ENCODE measurements at regions not wholly inside any gene's neighbourhood (a gene's known extent, or its start where the extent isn't known, plus 50 kb on each side); places are given as distances from the start of the nearest gene placed in this dataset.

DNA sequence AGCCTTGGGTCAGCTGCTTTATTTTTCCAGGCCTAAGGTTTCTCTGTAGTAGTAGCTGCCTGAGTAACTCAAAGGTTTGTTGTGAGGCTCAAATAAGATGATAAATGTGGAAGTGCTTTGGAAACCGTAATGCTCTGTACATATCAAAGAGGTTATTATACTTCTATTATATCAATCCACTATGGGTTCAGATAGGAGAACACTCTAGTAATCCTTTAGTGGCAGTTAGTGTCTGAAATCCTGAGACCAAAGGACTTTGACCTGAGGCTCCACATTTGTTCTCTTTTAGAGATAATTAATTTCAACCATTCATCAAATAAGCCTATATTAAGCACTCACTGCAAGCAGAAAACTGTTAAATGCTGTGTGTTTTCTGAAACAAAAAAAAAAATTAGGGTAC is 128.6 kb upstream of the BCL6 start:
- no peaks in the 10 kb centered on the region for H3K27me3 ChIP-seq
- no peaks in the 10 kb centered on the region for H3K4me1 ChIP-seq
- H3K27ac ChIP-seq, result no peak overlapping the region
- no peak overlapping the region for H3K4me3 ChIP-seq
- no peak for DNase-seq (ENCODE audit: low spot score)
- H3K36me3 ChIP-seq, result no peaks in the 10 kb centered on the region
- TF ChIP-seq, protein P1, sequence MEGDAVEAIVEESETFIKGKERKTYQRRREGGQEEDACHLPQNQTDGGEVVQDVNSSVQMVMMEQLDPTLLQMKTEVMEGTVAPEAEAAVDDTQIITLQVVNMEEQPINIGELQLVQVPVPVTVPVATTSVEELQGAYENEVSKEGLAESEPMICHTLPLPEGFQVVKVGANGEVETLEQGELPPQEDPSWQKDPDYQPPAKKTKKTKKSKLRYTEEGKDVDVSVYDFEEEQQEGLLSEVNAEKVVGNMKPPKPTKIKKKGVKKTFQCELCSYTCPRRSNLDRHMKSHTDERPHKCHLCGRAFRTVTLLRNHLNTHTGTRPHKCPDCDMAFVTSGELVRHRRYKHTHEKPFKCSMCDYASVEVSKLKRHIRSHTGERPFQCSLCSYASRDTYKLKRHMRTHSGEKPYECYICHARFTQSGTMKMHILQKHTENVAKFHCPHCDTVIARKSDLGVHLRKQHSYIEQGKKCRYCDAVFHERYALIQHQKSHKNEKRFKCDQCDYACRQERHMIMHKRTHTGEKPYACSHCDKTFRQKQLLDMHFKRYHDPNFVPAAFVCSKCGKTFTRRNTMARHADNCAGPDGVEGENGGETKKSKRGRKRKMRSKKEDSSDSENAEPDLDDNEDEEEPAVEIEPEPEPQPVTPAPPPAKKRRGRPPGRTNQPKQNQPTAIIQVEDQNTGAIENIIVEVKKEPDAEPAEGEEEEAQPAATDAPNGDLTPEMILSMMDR (IDR thresholded peaks at IDR 0.05), result no peak
- no peaks in the 10 kb centered on the region for H3K9me3 ChIP-seq

DNA sequence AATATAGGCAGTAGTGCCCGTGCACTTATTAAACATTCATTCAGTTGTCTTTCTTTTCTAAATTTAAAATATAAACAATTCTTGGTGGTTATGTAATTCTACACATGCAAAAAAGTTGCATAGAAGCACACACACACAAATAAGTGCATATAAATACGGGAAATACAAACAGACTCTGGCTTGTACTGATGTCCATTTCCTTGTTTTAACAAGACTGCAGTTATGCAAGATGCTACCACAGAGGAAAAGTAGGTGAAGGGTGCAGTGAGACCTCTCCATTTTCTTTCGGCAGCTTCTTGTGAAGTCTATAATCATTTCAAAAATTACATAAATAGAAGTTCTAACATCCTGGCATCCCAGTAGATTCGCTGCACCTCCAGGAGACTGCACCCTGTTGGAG is 130.6 kb upstream of the BCL6 start:
- Histone ChIP-seq H3K27me3 (no peaks in the 10 kb centered on the region), H3K27ac (no peak overlapping the region), H3K4me3 (no peak overlapping the region), H3K9me3 (no peaks in the 10 kb centered on the region), H3K36me3 (no peaks in the 10 kb centered on the region), H3K4me1 (no peaks in the 10 kb centered on the region)
- no peak for DNase-seq (ENCODE audit: low spot score)
- TF ChIP-seq, protein P1 (IDR thresholded peaks at IDR 0.05), result no peak

DNA sequence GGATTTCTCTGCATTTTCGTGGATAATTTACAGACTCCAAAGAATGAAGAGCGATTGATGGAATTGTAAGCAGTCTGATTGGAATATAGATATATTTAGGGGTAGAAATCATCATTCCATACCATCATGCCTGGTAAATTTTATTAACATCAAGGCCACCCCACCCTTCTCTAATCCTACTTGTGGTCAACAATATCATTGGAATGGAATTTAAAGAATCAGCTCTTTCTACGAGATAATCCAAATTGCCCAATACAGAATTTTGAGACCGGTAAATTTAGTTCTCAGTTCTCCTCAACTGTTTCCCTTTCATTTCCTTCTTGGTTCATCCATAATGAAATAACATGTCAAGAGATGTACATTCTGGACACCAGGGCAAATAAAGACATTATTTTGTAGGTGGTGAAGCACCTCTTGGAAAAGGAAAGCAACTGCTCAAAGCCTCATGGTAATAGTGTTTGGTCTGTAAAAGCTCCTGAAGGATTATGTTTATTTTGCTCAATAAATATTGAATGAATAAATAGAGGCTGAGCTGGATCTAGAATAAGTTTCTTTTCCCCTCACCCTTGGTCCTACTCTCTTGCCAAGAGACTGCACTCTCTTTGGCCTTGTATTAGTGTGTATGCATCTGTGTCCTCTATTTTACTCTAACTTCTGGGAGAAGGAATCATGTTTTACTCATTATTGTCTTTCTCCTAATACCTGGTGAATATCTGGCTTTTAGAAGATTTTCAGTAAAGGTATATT is 133.7 kb upstream of the BCL6 start:
- Histone ChIP-seq H3K27me3 (no peaks in the 10 kb centered on the region), H3K9me3 (no peaks in the 10 kb centered on the region), H3K36me3 (no peaks in the 10 kb centered on the region), H3K27ac (no peak overlapping the region), H3K4me1 (no peaks in the 10 kb centered on the region), H3K4me3 (no peak overlapping the region)
- TF ChIP-seq, protein P1 (IDR thresholded peaks at IDR 0.05), result no peak
- DNase-seq (ENCODE audit: low spot score), result no peak

DNA sequence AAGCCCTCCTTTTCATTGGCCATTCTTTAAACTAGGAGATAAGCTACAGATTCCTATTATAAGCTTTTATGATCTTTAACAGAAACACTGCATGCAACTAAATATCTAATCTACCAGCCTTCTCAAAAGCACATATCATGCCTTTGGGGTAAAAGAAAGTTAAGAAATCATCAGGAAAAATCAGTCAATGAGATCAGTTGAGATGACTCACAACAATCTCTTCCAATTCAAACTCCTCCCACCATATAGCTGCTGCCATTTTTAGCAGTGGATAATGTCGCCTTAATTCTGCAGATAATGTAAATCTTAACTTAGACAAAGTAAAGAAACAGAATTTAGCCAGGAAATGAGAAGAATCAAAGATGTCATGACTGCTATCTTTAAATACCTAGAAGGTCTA is 135.2 kb upstream of the BCL6 start:
- no peaks in the 10 kb centered on the region for H3K9me3 ChIP-seq
- H3K36me3 ChIP-seq, result no peaks in the 10 kb centered on the region
- no peak for DNase-seq (ENCODE audit: low spot score)
- no peak overlapping the region for H3K4me3 ChIP-seq
- TF ChIP-seq, protein P1 (IDR thresholded peaks at IDR 0.05), result no peak
- H3K27me3 ChIP-seq, result no peaks in the 10 kb centered on the region
- no peaks in the 10 kb centered on the region for H3K4me1 ChIP-seq
- H3K27ac ChIP-seq, result no peak overlapping the region

DNA sequence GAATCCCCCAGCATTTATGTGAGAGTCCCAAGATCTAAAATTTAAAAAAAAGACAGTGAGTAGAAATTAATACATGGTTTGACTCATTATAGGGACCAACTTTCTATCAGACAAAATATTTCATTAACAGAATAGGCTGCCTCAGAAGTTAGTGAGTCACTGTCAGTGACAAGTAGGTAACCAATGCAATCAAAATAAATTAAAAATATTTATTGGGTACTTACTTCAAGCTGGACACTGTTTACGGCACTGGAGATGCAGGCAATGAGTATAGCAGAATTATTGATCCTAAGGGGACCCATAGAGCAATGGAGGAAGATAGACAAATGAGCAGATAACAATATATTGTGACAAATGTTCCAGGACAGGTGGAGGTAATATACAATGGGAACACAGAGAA is 135.6 kb upstream of the BCL6 start:
- TF ChIP-seq, protein P1 (IDR thresholded peaks at IDR 0.05), result no peak
- H3K27me3 ChIP-seq, result no peaks in the 10 kb centered on the region
- H3K36me3 ChIP-seq, result no peaks in the 10 kb centered on the region

DNA sequence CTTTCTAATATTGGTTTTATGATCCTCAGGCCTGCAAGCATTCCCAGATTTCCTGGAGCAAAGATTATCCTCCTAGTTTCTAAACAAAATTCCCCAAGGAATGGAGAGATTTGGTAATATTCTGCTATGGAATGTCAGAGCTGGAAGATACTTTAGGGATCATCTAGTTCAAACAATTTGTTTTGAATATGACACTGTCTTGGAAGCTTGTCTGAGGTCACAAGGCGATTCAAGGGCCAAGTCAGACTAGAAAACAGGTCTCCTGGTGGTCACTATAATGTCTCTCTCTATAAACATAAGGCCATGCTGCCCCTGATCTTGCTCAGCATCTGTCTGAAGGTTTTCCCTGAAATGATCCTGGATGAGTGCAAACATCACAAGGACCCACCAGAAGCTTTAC is 143.4 kb upstream of the BCL6 start:
- Histone ChIP-seq H3K27ac (no peak overlapping the region), H3K36me3 (no peaks in the 10 kb centered on the region), H3K4me1 (peaks cover 0 to 9% of the 10 kb centered on the region in 2 donors), H3K9me3 (no peaks in the 10 kb centered on the region), H3K4me3 (no peak overlapping the region), H3K27me3 (no peaks in the 10 kb centered on the region)
- DNase-seq (ENCODE audit: low spot score), result no peak
- TF ChIP-seq, protein P1 (IDR thresholded peaks at IDR 0.05), result no peak

More for the DNA sequence above, 135.6 kb upstream of the BCL6 start:
- DNase-seq (ENCODE audit: low spot score), result no peak
- no peak overlapping the region for H3K4me3 ChIP-seq
- no peaks in the 10 kb centered on the region for H3K9me3 ChIP-seq
- no peak overlapping the region for H3K27ac ChIP-seq
- no peaks in the 10 kb centered on the region for H3K4me1 ChIP-seq
